IPS DF 4.7 (cell line): ENCODE measurements at regions not wholly inside any gene's neighbourhood (a gene's known extent, or its start where the extent isn't known, plus 50 kb on each side); places are given as distances from the start of the nearest gene placed in this dataset.

Experiments used
- DNase-seq: peaks from one replicate; pipeline ENCODE4 v3.0.0-alpha.2; 2013; ENCODE audit warnings: low spot score; ENCODE audit errors: extremely low read depth

- no peak for DNase-seq
Measured at GRCh38 chr10:8967061-8967460, 912.6 kb downstream of the GATA3 start.

DNA sequence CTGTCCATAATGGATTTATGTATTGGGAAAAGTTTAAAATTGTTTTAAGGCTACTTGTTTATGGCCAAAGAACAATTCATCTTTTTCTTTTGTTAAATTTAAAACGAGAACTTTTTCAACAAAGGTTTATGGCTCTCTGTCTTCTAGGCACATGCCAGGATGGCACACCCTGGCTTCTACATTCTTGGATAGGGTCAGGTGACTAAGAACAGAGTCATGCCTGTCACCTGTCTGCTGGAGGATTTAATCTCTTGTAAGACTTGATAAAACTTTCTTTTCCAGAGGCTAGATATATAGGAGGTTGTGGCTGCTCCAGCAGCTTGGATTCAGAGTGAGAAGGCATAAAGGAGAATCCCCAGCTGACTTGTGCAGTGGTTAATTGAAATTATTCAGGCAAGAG lies 915.4 kb downstream of the GATA3 start:
- no peak for DNase-seq

DNA sequence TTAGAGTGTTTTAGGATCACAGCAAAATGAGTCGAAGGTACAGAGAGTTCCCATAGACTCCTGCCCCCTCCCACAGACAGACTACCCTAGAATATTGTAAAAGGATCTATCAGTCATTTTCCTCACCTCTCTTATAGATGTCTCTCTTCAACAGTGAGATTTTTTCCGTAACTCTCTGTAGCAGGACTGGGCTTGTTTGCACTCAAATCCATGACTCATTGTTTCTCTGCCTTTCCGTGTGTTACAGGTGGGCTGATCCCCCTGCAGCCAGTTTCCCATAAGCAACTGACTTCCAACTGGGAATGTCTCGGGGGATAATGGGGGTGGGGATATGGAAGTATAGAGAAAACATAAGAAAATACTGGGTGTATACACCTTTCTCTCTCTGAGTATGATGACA lies 921.0 kb downstream of the GATA3 start:
- no peak for DNase-seq

GRCh38 chr10:8978100-8978499 lies 923.6 kb downstream of the GATA3 start:
- DNase-seq: no peak

- DNase-seq: no peak
Measured at GRCh38 chr10:8979976-8980375, 925.5 kb downstream of the GATA3 start.

- DNase-seq: no peak
Measured at GRCh38 chr10:8981277-8981676, 926.8 kb downstream of the GATA3 start.

DNA sequence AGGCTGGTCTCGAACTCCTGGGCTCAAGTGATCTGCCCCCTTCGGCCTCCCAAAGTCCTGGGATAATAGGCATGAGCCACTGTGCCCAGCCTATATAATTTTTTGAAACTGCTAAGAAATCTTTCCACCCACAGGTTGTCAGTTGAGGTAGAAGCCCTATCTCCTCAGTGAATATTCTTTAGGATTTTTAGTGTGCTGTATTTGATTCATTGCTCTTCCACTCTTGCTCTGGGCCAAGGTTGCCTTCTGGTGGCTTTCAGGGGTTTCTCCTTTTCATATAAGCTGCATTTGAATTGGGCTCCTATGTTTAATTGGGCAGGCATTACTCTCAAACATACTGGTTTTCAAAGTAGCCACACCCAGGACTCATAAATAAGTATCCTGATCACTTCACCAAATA lies 931.2 kb downstream of the GATA3 start:
- no peak for DNase-seq

GRCh38 chr10:8986975-8987374 lies 932.5 kb downstream of the GATA3 start:
- no peak for DNase-seq

DNA sequence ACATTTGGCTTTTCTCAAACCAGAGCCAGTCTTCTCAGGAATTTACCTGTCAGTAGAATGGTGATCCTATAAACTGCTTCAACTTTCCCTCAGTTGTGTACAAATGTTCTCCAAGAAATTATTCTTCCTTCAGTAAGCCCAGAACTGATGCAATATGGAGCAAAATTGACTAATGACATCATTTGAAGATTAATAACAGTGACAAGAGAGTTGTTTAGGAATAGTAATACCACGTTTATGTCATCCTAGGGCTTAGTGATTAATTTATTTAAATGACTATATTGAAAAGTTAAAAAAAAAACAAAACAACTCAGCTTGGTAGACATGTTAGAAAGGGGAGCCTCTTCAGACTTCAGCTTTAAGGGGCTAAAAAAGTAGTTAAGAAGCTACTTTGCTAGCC lies 933.2 kb downstream of the GATA3 start:
- no peak for DNase-seq

- no peak for DNase-seq
Measured at GRCh38 chr10:8990280-8990987, 935.9 kb downstream of the GATA3 start.

GRCh38 chr10:8992009-8992408 lies 937.5 kb downstream of the GATA3 start:
- no peak for DNase-seq

DNA sequence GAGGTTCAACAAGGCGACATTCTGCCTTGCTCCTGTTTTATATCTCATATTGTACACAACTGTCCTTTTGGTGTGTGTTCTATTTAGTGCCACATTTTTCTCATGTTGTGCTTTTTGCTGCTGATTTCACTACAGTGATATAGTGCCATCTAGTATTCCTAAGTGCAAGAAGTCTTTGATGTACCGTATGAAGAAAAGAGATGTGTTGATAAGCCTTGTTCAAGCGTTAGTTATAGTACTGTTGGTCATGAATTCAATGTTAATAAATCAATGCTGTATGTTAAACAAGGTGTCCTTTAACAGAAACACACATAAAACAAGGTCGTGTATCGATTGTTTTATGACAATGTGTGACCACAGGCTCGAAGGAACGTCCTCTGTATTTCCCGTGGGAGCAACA lies 939.4 kb downstream of the GATA3 start:
- DNase-seq: no peak

DNA sequence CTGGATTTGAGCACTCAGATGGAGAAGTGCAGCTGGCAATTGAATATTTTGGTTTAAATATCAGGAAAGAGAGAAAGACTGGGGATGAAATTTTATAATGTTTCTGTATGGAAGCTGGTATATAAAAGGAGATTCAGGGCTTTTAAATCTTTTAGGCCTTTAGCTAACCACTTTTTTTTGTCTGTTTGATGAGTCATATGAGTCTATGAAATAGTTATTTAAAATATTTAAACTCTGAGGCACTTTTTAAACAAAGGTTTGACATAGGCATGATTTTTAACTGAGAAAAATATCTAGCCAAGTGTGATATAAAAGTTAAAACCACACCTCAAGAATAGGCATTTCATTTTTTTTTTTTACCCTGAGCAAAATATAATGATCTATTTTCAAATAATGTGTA lies 944.3 kb downstream of the GATA3 start:
- DNase-seq: no peak

GRCh38 chr10:9003122-9003521 lies 948.6 kb downstream of the GATA3 start:
- DNase-seq: no peak

- no peak for DNase-seq
Measured at GRCh38 chr10:9004736-9005135, 950.2 kb downstream of the GATA3 start.

- no peak for DNase-seq
Measured at GRCh38 chr10:9009505-9009904, 955.0 kb downstream of the GATA3 start.

DNA sequence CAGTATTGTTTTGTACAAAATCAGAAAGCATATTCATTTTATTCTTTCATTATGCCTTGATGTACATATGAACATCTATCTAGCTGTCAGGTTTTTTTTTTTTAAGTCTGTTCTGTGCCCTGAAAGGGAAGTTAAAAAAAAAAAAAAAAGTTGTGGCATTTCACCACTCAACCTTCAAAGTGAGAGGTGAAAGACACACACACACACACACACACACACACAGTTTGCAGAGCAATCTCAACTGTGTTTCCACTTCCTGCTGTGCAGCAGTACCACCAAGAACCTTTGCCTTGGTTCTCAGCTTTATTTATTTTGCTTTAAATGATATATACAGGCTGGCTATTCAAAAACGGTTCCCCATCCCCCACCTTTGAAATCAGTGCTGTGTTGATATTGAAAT lies 955.6 kb downstream of the GATA3 start:
- no peak for DNase-seq

GRCh38 chr10:9010931-9011670 lies 956.6 kb downstream of the GATA3 start:
- no peak for DNase-seq

GRCh38 chr10:9012312-9012711 lies 957.8 kb downstream of the GATA3 start:
- DNase-seq: no peak

DNA sequence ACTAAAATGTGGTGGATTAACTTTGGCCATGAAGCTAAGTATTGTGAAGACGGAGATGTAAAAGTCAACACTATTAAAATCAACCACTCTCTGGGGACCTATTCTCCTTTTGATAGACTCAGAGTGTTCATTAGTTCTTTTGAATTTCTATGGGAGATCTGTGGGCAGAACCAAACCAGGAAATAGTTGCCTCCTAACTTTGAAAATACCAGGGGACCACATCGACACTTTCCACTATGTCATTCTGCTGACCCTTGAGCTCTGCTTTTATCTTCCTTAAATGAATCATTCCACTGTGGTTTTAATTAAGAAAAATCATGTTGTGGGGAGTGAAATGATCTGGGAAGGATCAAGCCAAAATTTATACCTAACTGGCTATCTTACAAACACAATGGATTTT lies 960.5 kb downstream of the GATA3 start:
- no peak for DNase-seq

DNA sequence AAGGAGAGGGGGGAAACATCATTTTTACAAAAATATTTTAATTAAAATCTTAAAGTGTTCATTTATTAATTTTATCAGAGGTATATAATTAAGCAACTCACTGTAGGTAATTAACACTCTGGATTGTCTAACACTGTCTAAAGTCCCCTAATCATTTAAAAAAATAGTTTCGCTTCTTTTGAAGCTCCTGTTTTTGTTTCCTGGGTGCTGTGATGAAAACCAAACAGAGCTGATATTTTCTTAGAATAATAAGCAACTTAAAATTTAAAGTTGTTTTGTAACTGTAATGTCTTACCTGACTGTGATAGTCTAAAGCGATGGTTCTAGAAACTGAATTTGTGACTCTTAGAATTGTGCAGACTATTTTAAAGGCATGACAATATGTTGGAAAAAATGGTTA lies 961.0 kb downstream of the GATA3 start:
- DNase-seq: no peak

- DNase-seq: no peak
Measured at GRCh38 chr10:9016930-9017329, 962.4 kb downstream of the GATA3 start.
